Stimulated activated CD8-positive, alpha-beta memory T cell treated with anti-CD3 and anti-CD28 coated beads, Interleukin-7, amount 100 ng/mL, for 48 hours (primary cell): ENCODE measurements at regions not wholly inside any gene's neighbourhood (a gene's known extent, or its start where the extent isn't known, plus 50 kb on each side); places are given as distances from the start of the nearest gene placed in this dataset.

Source experiments
- DNase-seq, 2 donors: peaks; one replicate each; pipeline ENCODE4 v3.0.0-alpha.2; 2020; ENCODE audit warnings: low read depth in 1 of 2; ENCODE audit errors: extremely low read depth in 1 of 2

- no peak for DNase-seq
These were observed 497.7 kb upstream of the MEF2C start for GRCh38 chr5:89380635-89381034.

GRCh38 chr5:89377767-89378455 lies 494.9 kb upstream of the MEF2C start:
- no peak for DNase-seq

GRCh38 chr5:89374818-89375521 lies 492.0 kb upstream of the MEF2C start:
- no peak for DNase-seq

- no peak for DNase-seq
These were observed 491.3 kb upstream of the MEF2C start for GRCh38 chr5:89374144-89374784.

- DNase-seq, result no peak
These were observed 489.2 kb upstream of the MEF2C start for GRCh38 chr5:89372176-89372575.

GRCh38 chr5:89371646-89372045 lies 488.7 kb upstream of the MEF2C start:
- DNase-seq, result no peak

GRCh38 chr5:89359046-89359445 lies 476.1 kb upstream of the MEF2C start:
- DNase-seq, result no peak

- DNase-seq, result no peak
These were observed 471.0 kb upstream of the MEF2C start for GRCh38 chr5:89353837-89354551.

- no peak for DNase-seq
These were observed 469.0 kb upstream of the MEF2C start for GRCh38 chr5:89351975-89352374.

- DNase-seq, result no peak
These were observed 468.2 kb upstream of the MEF2C start for GRCh38 chr5:89351222-89351621.

GRCh38 chr5:89350684-89351083 lies 467.7 kb upstream of the MEF2C start:
- DNase-seq, result no peak

GRCh38 chr5:89349246-89349980 lies 466.4 kb upstream of the MEF2C start:
- no peak for DNase-seq

- no peak for DNase-seq
These were observed 463.6 kb upstream of the MEF2C start for GRCh38 chr5:89346573-89346972.

- no peak for DNase-seq
These were observed 460.7 kb upstream of the MEF2C start for GRCh38 chr5:89343666-89344065.

- no peak for DNase-seq
These were observed 459.3 kb upstream of the MEF2C start for GRCh38 chr5:89342106-89342876.

GRCh38 chr5:89338935-89339334 lies 456.0 kb upstream of the MEF2C start:
- no peak for DNase-seq

GRCh38 chr5:89336111-89336510 lies 453.1 kb upstream of the MEF2C start:
- DNase-seq, result no peak

GRCh38 chr5:89330140-89330539 lies 447.2 kb upstream of the MEF2C start:
- no peak for DNase-seq

GRCh38 chr5:89327608-89328007 lies 444.6 kb upstream of the MEF2C start:
- DNase-seq, result no peak

GRCh38 chr5:89324990-89325389 lies 442.0 kb upstream of the MEF2C start:
- no peak for DNase-seq
